ENCODE measurements at regions not wholly inside any gene's neighbourhood (a gene's known extent, or its start where the extent isn't known, plus 50 kb on each side); places are given as distances from the start of the nearest gene placed in this dataset.
"Not testable (repeated sequence)": the region's sequence is repeated elsewhere in the genome, so short reads cannot be mapped to it uniquely, and the experiment has no call there.

- Histone ChIP-seq H4K20me1 (ENCODE audit: control insufficient read depth, insufficient read depth, low read length, poor library complexity, severe bottlenecking) (no peaks in the 10 kb centered on the region), H3K4me1 (ENCODE audit: control insufficient read depth in 2 of 2, insufficient read depth in 2 of 2, low read length in 2 of 2) (no peaks in the 10 kb centered on the region), H3K4me2 (replicated peaks; ENCODE audit: low read depth, low read length, poor library complexity, severe bottlenecking) (no peak overlapping the region), H3K27ac (ENCODE audit: low read length in 2 of 2) (no peak overlapping the region), H3K9me3 (ENCODE audit: control extremely low read depth in 1 of 3, control insufficient read depth in 2 of 3, insufficient read depth in 1 of 3, low read length in 2 of 3) (no peaks in the 10 kb centered on the region), H3K36me3 (replicated peaks in 1 of 2; ENCODE audit: control extremely low read depth in 1 of 2, control insufficient read depth in 1 of 2, extremely low read depth in 1 of 2, insufficient read depth in 2 of 2, low read length in 1 of 2) (no peaks in the 10 kb centered on the region), H3K4me3 (ENCODE audit: control extremely low read depth in 1 of 5, extremely low read depth in 1 of 5, insufficient read depth in 1 of 5, low read depth in 2 of 5, low read length in 4 of 5) (no peak overlapping the region), H2AFZ (ENCODE audit: insufficient read depth, low read depth, low read length, poor library complexity, severe bottlenecking) (no peak overlapping the region), H3K79me2 (ENCODE audit: control insufficient read depth, insufficient read depth, low read length) (no peaks in the 10 kb centered on the region), H3K27me3 (replicated peaks in 1 of 4; ENCODE audit: control extremely low read depth in 1 of 4, control insufficient read depth in 3 of 4, insufficient read depth in 4 of 4, low read length in 3 of 4) (no peaks in the 10 kb centered on the region), H3K9ac (ENCODE audit: low read length) (no peak overlapping the region)
- no peak overlapping the region for H3K27ac Mint-ChIP-seq
- H3K4me1 Mint-ChIP-seq: no peaks in the 10 kb centered on the region
- no peak for DNase-seq
- TF ChIP-seq EZH2 (IDR thresholded peaks at IDR 0.05; ENCODE audit: borderline replicate concordance, insufficient read depth, low read depth, low read length, poor library complexity, severe bottlenecking) (no peak), CTCF (IDR thresholded peaks at IDR 0.05) (no peak)
- no peaks in the 10 kb centered on the region for H3K27me3 Mint-ChIP-seq
- WGBS (ENCODE audit: insufficient coverage): no CpG with 5 or more reads among the region's 2 CpGs
- ChIA-PET CTCF (no interaction called here), POLR2A (no interaction called here)
- H3K9me3 Mint-ChIP-seq (ENCODE audit: insufficient read depth): no peaks in the 10 kb centered on the region
- no peak overlapping the region for H3K4me3 Mint-ChIP-seq
- ATAC-seq (ENCODE audit: low read depth): no peak
- intact Hi-C loops (cut with micrococcal nuclease): no loop called here
Observed at GRCh38 chr7:136386876-136387275, 409.7 kb upstream of the MTPN start.

DNA sequence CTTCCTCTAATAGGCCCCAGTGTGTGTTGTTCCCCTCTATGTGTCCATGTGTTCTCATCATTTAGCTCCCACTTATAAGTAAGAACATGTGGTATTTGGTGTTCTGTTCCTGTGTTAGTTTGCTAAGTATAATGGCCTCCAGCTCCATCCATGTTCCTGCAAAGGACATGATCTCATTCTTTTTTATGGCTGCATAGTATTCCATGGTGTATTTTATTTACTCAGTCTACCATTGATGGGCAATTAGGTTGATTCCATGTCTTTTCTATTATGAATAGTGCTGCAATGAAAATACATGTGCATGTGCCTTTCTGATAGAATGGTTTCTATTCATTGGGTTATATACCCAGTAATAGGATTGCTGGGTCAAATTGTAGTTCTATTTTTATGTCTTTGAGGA is 394.2 kb upstream of the MTPN start:
- H3K9me3 ChIP-seq (ENCODE audit: control extremely low read depth in 1 of 3, control insufficient read depth in 2 of 3, insufficient read depth in 1 of 3, low read length in 2 of 3); H3K9me3 Mint-ChIP-seq (ENCODE audit: insufficient read depth); H3K4me3 Mint-ChIP-seq; H3K4me3 ChIP-seq (ENCODE audit: control extremely low read depth in 1 of 5, extremely low read depth in 1 of 5, insufficient read depth in 1 of 5, low read depth in 2 of 5, low read length in 4 of 5); H3K27me3 Mint-ChIP-seq; DNase-seq; H3K4me1 ChIP-seq (ENCODE audit: control insufficient read depth in 2 of 2, insufficient read depth in 2 of 2, low read length in 2 of 2); H3K79me2 ChIP-seq (ENCODE audit: control insufficient read depth, insufficient read depth, low read length); H2AFZ ChIP-seq (ENCODE audit: insufficient read depth, low read depth, low read length, poor library complexity, severe bottlenecking); intact Hi-C loops (cut with micrococcal nuclease); H4K20me1 ChIP-seq (ENCODE audit: control insufficient read depth, insufficient read depth, low read length, poor library complexity, severe bottlenecking); H3K4me1 Mint-ChIP-seq; H3K4me2 ChIP-seq (replicated peaks; ENCODE audit: low read depth, low read length, poor library complexity, severe bottlenecking); ATAC-seq (ENCODE audit: low read depth); H3K27me3 ChIP-seq (replicated peaks in 1 of 4; ENCODE audit: control extremely low read depth in 1 of 4, control insufficient read depth in 3 of 4, insufficient read depth in 4 of 4, low read length in 3 of 4); H3K9ac ChIP-seq (ENCODE audit: low read length); H3K36me3 ChIP-seq (replicated peaks in 1 of 2; ENCODE audit: control extremely low read depth in 1 of 2, control insufficient read depth in 1 of 2, extremely low read depth in 1 of 2, insufficient read depth in 2 of 2, low read length in 1 of 2); H3K27ac Mint-ChIP-seq; H3K27ac ChIP-seq (ENCODE audit: low read length in 2 of 2); POLR2A ChIA-PET; CTCF ChIA-PET: not testable (repeated sequence)

Measured in B cell (primary cell).